ENCODE measurements at regions not wholly inside any gene's neighbourhood (a gene's known extent, or its start where the extent isn't known, plus 50 kb on each side); places are given as distances from the start of the nearest gene placed in this dataset.

DNA sequence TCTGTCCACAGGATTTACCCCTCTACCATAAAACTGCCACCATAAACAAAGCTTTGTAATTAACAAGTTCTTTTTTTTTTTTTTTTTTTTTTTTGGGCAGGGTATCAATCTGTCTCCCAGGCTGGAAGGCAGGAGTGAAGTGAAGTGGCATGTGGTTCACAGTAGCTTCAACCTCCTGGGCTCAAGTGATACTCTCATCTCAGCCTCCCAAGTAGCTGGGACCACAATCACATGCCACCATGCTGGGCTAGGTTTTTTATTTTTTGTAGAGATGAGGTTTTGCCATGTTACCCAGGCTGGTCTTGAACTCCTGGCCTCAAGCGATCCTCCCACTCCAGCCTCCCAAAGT lies 61.1 kb upstream of the NUDT4 start:
- no peak for TF ChIP-seq ELF1 (IDR thresholded peaks at IDR 0.05; ENCODE audit: borderline replicate concordance, low read depth)
- no peak for TF ChIP-seq POLR2AphosphoS5 (IDR thresholded peaks at IDR 0.05; ENCODE audit: low read depth, low read length)
- TF ChIP-seq ZFX (IDR thresholded peaks at IDR 0.05), result no peak
- TF ChIP-seq CEBPB (IDR thresholded peaks at IDR 0.05; ENCODE audit: low read depth), result no peak
- TF ChIP-seq, protein P1, sequence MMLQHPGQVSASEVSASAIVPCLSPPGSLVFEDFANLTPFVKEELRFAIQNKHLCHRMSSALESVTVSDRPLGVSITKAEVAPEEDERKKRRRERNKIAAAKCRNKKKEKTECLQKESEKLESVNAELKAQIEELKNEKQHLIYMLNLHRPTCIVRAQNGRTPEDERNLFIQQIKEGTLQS (IDR thresholded peaks at IDR 0.05), result no peak
- RAD21 ChIA-PET (ENCODE audit: low non-redundant PET in 1 of 2, low total read pairs in 2 of 2, uncharacterized antibody in 2 of 2, unreplicated experiment in 2 of 2), result no interaction called here
- no peaks in the 10 kb centered on the region for H3K9me3 ChIP-seq (ENCODE audit: control insufficient read depth in 1 of 2, insufficient read depth in 1 of 2, low read depth in 1 of 2, low read length in 2 of 2)
- H2AFZ ChIP-seq (ENCODE audit: low read depth, low read length, poor library complexity, severe bottlenecking), result no peak overlapping the region
- CTCF ChIA-PET, result no interaction called here
- peaks cover 0 to 24% of the 10 kb centered on the region in 2 experiments; a peak in 3 of 4 replicates for H3K4me1 ChIP-seq (ENCODE audit: control insufficient read depth in 1 of 2, insufficient read depth in 2 of 2, low read length in 2 of 2)
- H3K36me3 ChIP-seq (ENCODE audit: control insufficient read depth in 1 of 2, insufficient read depth in 2 of 2, low read length in 2 of 2), result no peaks in the 10 kb centered on the region
- H3K27ac ChIP-seq (ENCODE audit: low read depth, low read length), result no peak overlapping the region
- no peaks in the 10 kb centered on the region for H3K9me2 ChIP-seq (ENCODE audit: insufficient read depth)
- POLR2A ChIA-PET, result no interaction called here
- intact Hi-C loops (cut with micrococcal nuclease), result no loop called here
- no peak overlapping the region for H3K9ac ChIP-seq (ENCODE audit: low read length)
- H3K4me2 ChIP-seq (ENCODE audit: low read length), result no peak overlapping the region
- H3K27me3 ChIP-seq (ENCODE audit: insufficient read depth, low read length), result no peaks in the 10 kb centered on the region
- no peak overlapping the region for H3K4me3 ChIP-seq (replicated peaks in 1 of 2; ENCODE audit: low read depth in 1 of 2, low read length in 2 of 2)
- DNase-seq (ENCODE audit: low read depth, low spot score), result no peak
- no peaks in the 10 kb centered on the region for H4K20me1 ChIP-seq (ENCODE audit: insufficient read depth)
- no peak for ATAC-seq
- no TSS peak for BruUV-seq (replicated peaks)
- no peaks in the 10 kb centered on the region for H3K79me2 ChIP-seq (ENCODE audit: insufficient read depth, low read length)

GRCh38 chr12:93317227-93317626 lies 60.5 kb upstream of the NUDT4 start:
- H3K9me3 ChIP-seq (ENCODE audit: control insufficient read depth in 1 of 2, insufficient read depth in 1 of 2, low read depth in 1 of 2, low read length in 2 of 2), result no peaks in the 10 kb centered on the region
- H3K79me2 ChIP-seq (ENCODE audit: insufficient read depth, low read length), result no peaks in the 10 kb centered on the region
- ChIA-PET RAD21 (ENCODE audit: low non-redundant PET in 1 of 2, low total read pairs in 2 of 2, uncharacterized antibody in 2 of 2, unreplicated experiment in 2 of 2) (no interaction called here), POLR2A (no interaction called here), CTCF (no interaction called here)
- 0 out of 2 replicates have a peak, but pooled peaks have one; percentile 13 for TF ChIP-seq ELF1 (IDR thresholded peaks at IDR 0.05; ENCODE audit: borderline replicate concordance, low read depth)
- no peak for TF ChIP-seq RAD21 (IDR thresholded peaks at IDR 0.05; ENCODE audit: low read depth)
- 0 out of 2 replicates have a peak, but pooled peaks have one; percentile 10 for TF ChIP-seq SP1 (IDR thresholded peaks at IDR 0.05; ENCODE audit: low read depth)
- TF ChIP-seq FOSL1 (IDR thresholded peaks at IDR 0.05; ENCODE audit: low read depth), result 0 out of 2 replicates have a peak, but pooled peaks have one; percentile 15
- no peaks in the 10 kb centered on the region for H3K27me3 ChIP-seq (ENCODE audit: insufficient read depth, low read length)
- no peak overlapping the region for H3K27ac ChIP-seq (ENCODE audit: low read depth, low read length)
- ATAC-seq (no peak), DNase-seq (ENCODE audit: low read depth, low spot score) (no peak)
- H3K4me2 ChIP-seq (ENCODE audit: low read length), result no peak overlapping the region
- no peaks in the 10 kb centered on the region for H3K9me2 ChIP-seq (ENCODE audit: insufficient read depth)
- BruUV-seq (replicated peaks), result no TSS peak
- peaks cover 0 to 24% of the 10 kb centered on the region in 2 experiments; a peak in 3 of 4 replicates for H3K4me1 ChIP-seq (ENCODE audit: control insufficient read depth in 1 of 2, insufficient read depth in 2 of 2, low read length in 2 of 2)
- H2AFZ ChIP-seq (ENCODE audit: low read depth, low read length, poor library complexity, severe bottlenecking), result no peak overlapping the region
- H3K4me3 ChIP-seq (replicated peaks in 1 of 2; ENCODE audit: low read depth in 1 of 2, low read length in 2 of 2), result no peak overlapping the region
- H3K9ac ChIP-seq (ENCODE audit: low read length), result no peak overlapping the region
- no peaks in the 10 kb centered on the region for H3K36me3 ChIP-seq (ENCODE audit: control insufficient read depth in 1 of 2, insufficient read depth in 2 of 2, low read length in 2 of 2)
- intact Hi-C loops (cut with micrococcal nuclease), result no loop called here
- H4K20me1 ChIP-seq (ENCODE audit: insufficient read depth), result no peaks in the 10 kb centered on the region
